Transverse colon (tissue), 4 donors: ENCODE measurements at regions not wholly inside any gene's neighbourhood (a gene's known extent, or its start where the extent isn't known, plus 50 kb on each side); places are given as distances from the start of the nearest gene placed in this dataset.

Source experiments
- DNase-seq: peaks from one replicate; pipeline ENCODE4 v3.0.0-alpha.2; 2019
- H3K27ac ChIP-seq, 4 donors: fragments of 200-600 bp; sonication (generic); 2 replicates each; pipeline ENCODE4 v1.5.1; 2016 to 2018; ENCODE audit warnings: inconsistent platforms in 4 of 4
- H3K27me3 ChIP-seq: fragments of 200-600 bp; sonication (generic); 2 replicates; pipeline ENCODE4 v1.5.1; 2017; ENCODE audit warnings: inconsistent platforms
- H3K36me3 ChIP-seq, 4 donors: fragments of 200-600 bp; sonication (generic); 2 replicates each; pipeline ENCODE4 v1.5.1; 2017 to 2019; ENCODE audit warnings: inconsistent platforms in 4 of 4
- H3K4me1 ChIP-seq, 4 donors: fragments of 200-600 bp; sonication (generic); 2 replicates each; pipeline ENCODE4 v1.5.1; 2017 to 2020; ENCODE audit warnings: inconsistent platforms in 4 of 4
- H3K4me3 ChIP-seq, 4 donors: fragments of 200-600 bp; sonication (generic); 1 replicate in 1 of 4; 2 replicates in 3 of 4; pipeline versions ENCODE4 v1.5.1 to v1.6.1; 2017 to 2019; ENCODE audit warnings: inconsistent platforms in 4 of 4
- H3K9me3 ChIP-seq, 2 donors: fragments of 200-600 bp; sonication (generic); 2 replicates each; pipeline ENCODE4 v1.5.1; 2017 to 2019; ENCODE audit warnings: inconsistent platforms in 2 of 2
- CTCF ChIP-seq, 5 experiments: fragments of 200-600 bp in 3 of 5; fragments of 450-650 bp in 2 of 5; sonication (generic) in 3 of 5; IDR thresholded peaks; 1 replicate in 2 of 5; 2 replicates in 3 of 5; pipeline ENCODE4 v1.5.1; 2016 to 2017; ENCODE audit warnings: antibody characterized with exemption in 5 of 5, inconsistent platforms in 3 of 5, mild to moderate bottlenecking in 2 of 5, moderate library complexity in 1 of 5
- EP300 ChIP-seq: sonication (generic); formaldehyde crosslinking; IDR thresholded peaks from one replicate; pipeline ENCODE4 v1.6.1; 2017; ENCODE audit warnings: antibody characterized with exemption, low read depth
- POLR2A ChIP-seq: fragments of 450-650 bp; IDR thresholded peaks from one replicate; pipeline ENCODE4 v1.6.1; 2016; ENCODE audit warnings: antibody characterized with exemption, mild to moderate bottlenecking, moderate library complexity
- POLR2AphosphoS5 ChIP-seq, 3 donors: sonication (generic); formaldehyde crosslinking; IDR thresholded peaks; one replicate each; pipeline ENCODE4 v1.6.1; 2016; ENCODE audit warnings: antibody characterized with exemption in 3 of 3
- WGBS, 2 donors: methylation state at CpG; one replicate each; pipeline ENCODE4 v1.1.5; 2018; ENCODE audit warnings: low coverage in 1 of 2; 5-methylcytosine and 5-hydroxymethylcytosine counted together
- in situ Hi-C, 4 donors: fragments of 200-750 bp; cut with MboI; loops; one replicate each; pipeline versions ENCODE4 v1.15.0 to v1.15.1; 2017; ENCODE audit warnings: low sequenced_read_pairs in 3 of 4, low pct_ligation_motif_present in 1 of 4, low pct_unique_long_range_greater_than_20kb in 1 of 4
- intact Hi-C: fragments of 100-400 bp; cut with DNase I; formaldehyde crosslinking; loops from one replicate; pipeline ENCODE4 v1.15.1; 2023; ENCODE audit warnings: low total_unique reads

GRCh38 chr13:105665284-105665683, 870.2 kb downstream of the EFNB2 start:
- peaks cover 0 to 10% (median under 1%) of the 10 kb centered on the region in 4 donors for H3K4me1 ChIP-seq
- TF ChIP-seq EP300 (no peak), CTCF (IDR thresholded peaks at IDR 0.05) (no peak), POLR2A (no peak), POLR2AphosphoS5 (IDR thresholded peaks at IDR 0.05) (no peak)
- intact Hi-C loops (no loop called here), in situ Hi-C loops (no loop called here)
- H3K36me3 ChIP-seq = no peaks in the 10 kb centered on the region
- no peak overlapping the region for H3K27ac ChIP-seq
- WGBS, 2 donors = 74 to 78% methylated on average over 1 of the region's 1 CpG
- no peak overlapping the region for H3K4me3 ChIP-seq
- DNase-seq = no peak
- H3K27me3 ChIP-seq = no peaks in the 10 kb centered on the region
- H3K9me3 ChIP-seq = no peaks in the 10 kb centered on the region

GRCh38 chr13:105663182-105663581, 872.3 kb downstream of the EFNB2 start:
- no peak for DNase-seq
- 85 to 86% methylated on average over 5 of the region's 5 CpGs for WGBS, 2 donors
- in situ Hi-C loops = no loop called here
- intact Hi-C loops = no loop called here
- Histone ChIP-seq H3K36me3 (no peaks in the 10 kb centered on the region), H3K4me3 (no peak overlapping the region), H3K27ac (no peak overlapping the region), H3K27me3 (no peaks in the 10 kb centered on the region), H3K4me1 (no peaks in the 10 kb centered on the region), H3K9me3 (no peaks in the 10 kb centered on the region)
- no peak for TF ChIP-seq EP300
- no peak for TF ChIP-seq POLR2AphosphoS5 (IDR thresholded peaks at IDR 0.05)
- no peak for TF ChIP-seq CTCF (IDR thresholded peaks at IDR 0.05)
- no peak for TF ChIP-seq POLR2A

- in situ Hi-C loops (no loop called here), intact Hi-C loops (no loop called here)
- Histone ChIP-seq H3K4me3 (no peak overlapping the region), H3K27ac (no peak overlapping the region), H3K36me3 (no peaks in the 10 kb centered on the region), H3K27me3 (no peaks in the 10 kb centered on the region), H3K9me3 (no peaks in the 10 kb centered on the region), H3K4me1 (no peaks in the 10 kb centered on the region)
- no peak for TF ChIP-seq CTCF (IDR thresholded peaks at IDR 0.05)
- no peak for TF ChIP-seq EP300
- no peak for TF ChIP-seq POLR2A
- no peak for TF ChIP-seq POLR2AphosphoS5 (IDR thresholded peaks at IDR 0.05)
- WGBS, 2 donors = 71 to 73% methylated on average over 3 of the region's 3 CpGs
- no peak for DNase-seq
These were observed 874.9 kb downstream of the EFNB2 start for GRCh38 chr13:105660561-105660960.

- no peaks in the 10 kb centered on the region for H3K9me3 ChIP-seq
- in situ Hi-C loops (no loop called here), intact Hi-C loops (no loop called here)
- no peak for DNase-seq
- H3K4me1 ChIP-seq = no peaks in the 10 kb centered on the region
- no peak overlapping the region for H3K4me3 ChIP-seq
- WGBS, 2 donors = 76 to 83% methylated on average over 3 of the region's 3 CpGs
- H3K27me3 ChIP-seq = no peaks in the 10 kb centered on the region
- TF ChIP-seq POLR2AphosphoS5 (IDR thresholded peaks at IDR 0.05) (no peak), CTCF (IDR thresholded peaks at IDR 0.05) (no peak)
- H3K27ac ChIP-seq = no peak overlapping the region
- H3K36me3 ChIP-seq = no peaks in the 10 kb centered on the region
These were observed 877.0 kb downstream of the EFNB2 start for GRCh38 chr13:105658431-105658830.
